ENCODE measurements at regions not wholly inside any gene's neighbourhood (a gene's known extent, or its start where the extent isn't known, plus 50 kb on each side); places are given as distances from the start of the nearest gene placed in this dataset. TPM values are rescaled to one million over a fixed set of nuclear protein-coding genes. Genes with fewer than 3 reads are reported as not detected.

- H3K36me3 Mint-ChIP-seq = no peaks in the 10 kb centered on the region
- DNase-seq (ENCODE audit: low spot score in 2 of 2, unreplicated experiment in 2 of 2) = no peak
- peaks cover 7% of the 10 kb centered on the region for H3K9me3 Mint-ChIP-seq
- H3K4me3 Mint-ChIP-seq = no peak overlapping the region
- TF ChIP-seq, protein P1, sequence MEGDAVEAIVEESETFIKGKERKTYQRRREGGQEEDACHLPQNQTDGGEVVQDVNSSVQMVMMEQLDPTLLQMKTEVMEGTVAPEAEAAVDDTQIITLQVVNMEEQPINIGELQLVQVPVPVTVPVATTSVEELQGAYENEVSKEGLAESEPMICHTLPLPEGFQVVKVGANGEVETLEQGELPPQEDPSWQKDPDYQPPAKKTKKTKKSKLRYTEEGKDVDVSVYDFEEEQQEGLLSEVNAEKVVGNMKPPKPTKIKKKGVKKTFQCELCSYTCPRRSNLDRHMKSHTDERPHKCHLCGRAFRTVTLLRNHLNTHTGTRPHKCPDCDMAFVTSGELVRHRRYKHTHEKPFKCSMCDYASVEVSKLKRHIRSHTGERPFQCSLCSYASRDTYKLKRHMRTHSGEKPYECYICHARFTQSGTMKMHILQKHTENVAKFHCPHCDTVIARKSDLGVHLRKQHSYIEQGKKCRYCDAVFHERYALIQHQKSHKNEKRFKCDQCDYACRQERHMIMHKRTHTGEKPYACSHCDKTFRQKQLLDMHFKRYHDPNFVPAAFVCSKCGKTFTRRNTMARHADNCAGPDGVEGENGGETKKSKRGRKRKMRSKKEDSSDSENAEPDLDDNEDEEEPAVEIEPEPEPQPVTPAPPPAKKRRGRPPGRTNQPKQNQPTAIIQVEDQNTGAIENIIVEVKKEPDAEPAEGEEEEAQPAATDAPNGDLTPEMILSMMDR (IDR thresholded peaks at IDR 0.05; ENCODE audit: unreplicated experiment) = no peak
- no peaks in the 10 kb centered on the region for H3K27me3 Mint-ChIP-seq (ENCODE audit: low read depth)
- peaks cover 2% of the 10 kb centered on the region for H3K4me1 Mint-ChIP-seq
- no peak overlapping the region for H3K27ac Mint-ChIP-seq
These were observed 56.4 kb upstream of the C1GALT1 start for GRCh38 chr7:7125963-7126362.

- Mint-ChIP-seq H3K27ac (no peak overlapping the region), H3K9me3 (peaks cover 7% of the 10 kb centered on the region), H3K4me1 (peaks cover 2% of the 10 kb centered on the region), H3K4me3 (no peak overlapping the region), H3K36me3 (no peaks in the 10 kb centered on the region), H3K27me3 (ENCODE audit: low read depth) (no peaks in the 10 kb centered on the region)
- DNase-seq (ENCODE audit: low spot score in 2 of 2, unreplicated experiment in 2 of 2) = no peak
- TF ChIP-seq, protein P1 (IDR thresholded peaks at IDR 0.05; ENCODE audit: unreplicated experiment) = no peak
These were observed 54.6 kb upstream of the C1GALT1 start for GRCh38 chr7:7127773-7128172.

DNA sequence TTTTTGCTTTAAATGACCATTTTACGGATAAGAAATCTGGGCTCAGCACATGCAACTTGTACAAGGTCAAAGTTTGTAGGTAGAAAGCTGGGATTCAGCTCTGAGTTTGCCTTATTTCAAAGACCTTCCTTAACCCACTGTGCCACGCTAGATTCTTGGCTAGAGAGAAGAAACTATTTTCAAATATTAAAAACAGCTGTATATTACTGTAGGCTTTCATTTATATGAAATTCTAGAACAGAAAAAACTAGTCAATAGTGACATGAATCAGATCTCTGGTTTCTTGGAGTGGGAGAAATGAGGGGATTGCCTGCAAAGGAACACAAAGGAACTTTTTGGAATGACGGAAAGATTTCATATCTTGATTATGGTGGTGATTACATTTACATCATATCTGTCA, 53.0 kb upstream of the C1GALT1 start:
- Mint-ChIP-seq H3K9me3 (peaks cover 8% of the 10 kb centered on the region), H3K27me3 (ENCODE audit: low read depth) (no peaks in the 10 kb centered on the region), H3K4me1 (no peaks in the 10 kb centered on the region), H3K4me3 (no peak overlapping the region), H3K27ac (no peak overlapping the region), H3K36me3 (no peaks in the 10 kb centered on the region)
- DNase-seq (ENCODE audit: low spot score in 2 of 2, unreplicated experiment in 2 of 2) = no peak
- TF ChIP-seq, protein P1 (IDR thresholded peaks at IDR 0.05; ENCODE audit: unreplicated experiment) = no peak

DNA sequence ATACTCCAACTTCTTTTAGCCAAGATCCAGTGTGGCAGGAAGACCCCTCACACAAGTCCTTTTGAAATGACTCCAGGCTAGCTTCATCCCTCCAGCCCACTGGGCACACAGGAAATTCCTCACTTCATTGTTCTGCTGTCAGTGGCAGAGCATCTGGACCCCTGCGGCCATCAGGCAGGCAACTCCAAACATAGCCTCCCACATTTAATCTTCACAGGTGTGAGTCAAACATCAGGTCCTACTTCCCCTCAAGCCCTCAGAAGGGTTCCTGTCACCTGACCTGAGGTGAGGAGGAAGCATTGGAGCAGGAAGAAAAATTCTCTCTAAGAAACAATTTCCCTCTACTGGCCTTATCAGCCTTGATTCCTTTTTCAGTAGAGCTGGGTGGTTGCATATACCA, 51.1 kb upstream of the C1GALT1 start:
- TF ChIP-seq, protein P1 (IDR thresholded peaks at IDR 0.05; ENCODE audit: unreplicated experiment) = no peak
- no peak for DNase-seq (ENCODE audit: low spot score in 2 of 2, unreplicated experiment in 2 of 2)

More for the DNA sequence above, 51.1 kb upstream of the C1GALT1 start:
- Mint-ChIP-seq H3K27me3 (ENCODE audit: low read depth) (no peaks in the 10 kb centered on the region), H3K4me3 (no peak overlapping the region), H3K27ac (no peak overlapping the region), H3K4me1 (peaks cover 6% of the 10 kb centered on the region), H3K36me3 (no peaks in the 10 kb centered on the region), H3K9me3 (peaks cover 6% of the 10 kb centered on the region)

Small RNA genes in the stretch of these regions (microRNA-seq; reads per million reads assigned to microRNA genes)
- not detected for gene MIR3683

Measured in mesothelial cell of epicardium (in vitro differentiated cells).